HG02870 (cell line): ENCODE measurements at regions not wholly inside any gene's neighbourhood (a gene's known extent, or its start where the extent isn't known, plus 50 kb on each side); places are given as distances from the start of the nearest gene placed in this dataset.

Experiments
- ATAC-seq: cut with Tn5 transposase; IDR thresholded peaks from one replicate; pipeline ENCODE4 v1.9.1; 2021; ENCODE audit warnings: mild to moderate bottlenecking, moderate library complexity; ENCODE audit not compliant: unreplicated experiment

DNA sequence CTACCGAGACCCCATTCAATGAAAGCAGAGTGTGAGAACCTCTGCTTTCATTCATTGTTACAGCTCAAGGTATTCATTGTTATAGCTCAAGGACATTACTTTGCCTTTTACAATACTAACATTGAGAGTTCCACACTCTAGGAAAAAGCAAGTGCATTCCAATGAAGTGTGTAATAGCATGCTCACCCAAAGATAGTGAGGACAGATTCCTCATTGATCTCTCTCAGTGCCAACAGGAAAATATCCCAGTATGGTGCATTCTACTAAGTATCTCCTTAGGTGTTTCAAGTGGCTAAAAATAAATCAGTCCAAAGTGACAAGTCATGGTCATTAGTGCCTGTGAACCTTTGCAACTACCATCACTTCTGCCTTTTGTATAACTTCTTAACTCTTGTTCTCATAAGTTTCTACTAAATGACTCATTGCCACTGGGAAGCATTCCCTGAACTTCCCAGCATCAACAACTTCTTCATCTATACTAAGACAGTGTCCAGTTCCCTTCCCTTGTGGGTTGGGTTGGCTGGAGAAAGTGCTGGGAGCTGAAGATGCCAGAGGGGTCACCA lies 140.7 kb upstream of the STXBP5 start:
- no peak for ATAC-seq

- ATAC-seq = no peak
Observed at GRCh38 chr6:147065786-147066185, 138.4 kb upstream of the STXBP5 start.

GRCh38 chr6:147067184-147067583 lies 137.0 kb upstream of the STXBP5 start:
- ATAC-seq = no peak

- no peak for ATAC-seq
Observed at GRCh38 chr6:147071776-147072175, 132.4 kb upstream of the STXBP5 start.

- ATAC-seq = no peak
Observed at GRCh38 chr6:147075381-147075780, 128.8 kb upstream of the STXBP5 start.

GRCh38 chr6:147077251-147077650 lies 127.0 kb upstream of the STXBP5 start:
- no peak for ATAC-seq

DNA sequence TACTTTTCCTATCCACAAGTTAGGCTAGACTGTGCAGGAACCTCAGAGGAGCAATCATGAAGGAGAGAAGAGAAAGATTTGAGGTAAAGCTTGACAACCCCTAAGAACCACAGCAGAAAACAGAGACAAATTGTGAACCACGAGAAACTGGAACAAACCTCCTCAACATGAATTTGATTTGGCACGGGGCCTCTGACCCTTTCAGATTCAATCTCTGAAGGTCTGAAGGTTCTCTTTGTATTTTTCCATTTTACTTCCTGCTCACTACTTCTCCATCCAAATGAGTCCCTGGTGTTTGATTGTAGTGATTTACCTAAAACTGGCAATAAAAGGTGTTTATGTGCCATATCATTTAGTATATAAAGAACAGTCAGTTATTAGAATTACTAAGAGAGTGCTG lies 126.1 kb upstream of the STXBP5 start:
- no peak for ATAC-seq

DNA sequence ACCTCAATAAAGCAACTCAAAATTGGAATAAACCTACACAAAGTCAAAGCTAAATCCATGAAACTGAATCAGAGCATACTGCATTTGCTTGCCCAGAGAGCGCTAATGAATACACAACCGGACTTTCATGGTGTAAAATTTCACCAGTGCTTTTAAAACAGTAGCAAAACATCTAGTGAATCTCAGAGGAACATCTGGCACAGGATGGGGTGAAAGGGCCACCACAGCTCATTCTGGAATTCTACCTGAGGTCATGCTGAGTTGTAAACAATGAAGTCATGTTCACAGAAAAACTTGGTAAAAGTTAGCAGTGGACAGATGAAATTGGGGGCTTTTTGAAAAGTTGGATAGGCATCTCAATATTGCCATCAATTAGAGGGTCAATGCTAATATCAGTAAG lies 125.6 kb upstream of the STXBP5 start:
- ATAC-seq = no peak

GRCh38 chr6:147080225-147080624 lies 124.0 kb upstream of the STXBP5 start:
- no peak for ATAC-seq

GRCh38 chr6:147081076-147081609 lies 123.1 kb upstream of the STXBP5 start:
- ATAC-seq = no peak

DNA sequence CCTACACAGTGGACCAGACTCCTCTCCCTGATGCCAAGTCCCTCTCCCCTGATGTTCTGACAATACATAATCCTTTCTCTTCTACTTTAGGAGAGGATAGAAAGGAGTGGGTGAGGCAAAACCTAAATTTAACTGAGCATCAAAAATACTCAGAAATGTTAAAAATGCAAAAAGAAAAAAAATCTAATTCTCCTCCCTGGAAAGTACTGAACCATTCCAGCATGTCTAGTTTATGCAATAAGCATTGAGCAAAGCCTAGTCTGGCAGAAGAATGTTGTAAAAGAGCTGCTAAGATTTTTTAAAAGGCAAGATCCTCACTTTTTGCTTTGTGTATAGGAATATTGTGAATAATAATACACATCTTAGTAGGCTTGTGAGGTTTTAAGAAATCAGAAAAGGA lies 116.6 kb upstream of the STXBP5 start:
- ATAC-seq = no peak

DNA sequence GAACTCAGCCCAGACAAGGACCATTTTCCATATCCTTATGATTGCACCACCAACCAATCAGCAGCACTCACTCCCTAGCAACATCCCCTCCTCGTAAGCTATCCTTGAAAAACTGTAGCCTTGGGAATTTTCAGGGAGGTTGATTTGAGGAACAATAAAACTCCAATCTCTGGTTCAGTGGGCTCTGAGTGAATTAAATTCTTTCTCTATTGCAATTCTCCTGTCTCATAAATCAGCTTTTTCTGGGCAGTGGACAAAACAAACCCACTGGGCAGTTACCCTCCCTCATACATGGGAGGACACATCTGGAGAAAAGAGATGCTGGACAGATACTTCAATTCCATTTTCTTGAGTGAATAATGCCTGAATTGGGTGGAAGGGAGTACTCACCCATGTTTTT lies 115.4 kb upstream of the STXBP5 start:
- ATAC-seq = no peak

DNA sequence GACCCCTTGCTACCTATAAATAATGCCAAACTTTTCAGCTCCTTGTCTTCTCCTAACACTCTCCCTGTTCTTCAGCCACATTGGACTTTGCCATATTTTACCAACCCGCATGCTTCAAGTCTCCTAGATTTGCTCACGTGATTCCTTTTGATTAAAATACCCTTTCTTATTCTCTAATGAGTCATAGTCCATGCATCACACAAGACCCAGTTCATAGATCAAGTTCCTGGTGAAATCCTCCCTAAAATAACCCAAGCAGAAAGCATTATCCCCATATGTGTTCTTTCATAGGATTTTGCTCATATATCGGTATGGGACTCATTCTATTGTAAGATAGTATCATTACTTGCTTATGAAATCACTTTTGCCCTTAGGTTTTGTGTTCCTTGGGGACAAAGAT lies 108.9 kb upstream of the STXBP5 start:
- ATAC-seq = no peak

DNA sequence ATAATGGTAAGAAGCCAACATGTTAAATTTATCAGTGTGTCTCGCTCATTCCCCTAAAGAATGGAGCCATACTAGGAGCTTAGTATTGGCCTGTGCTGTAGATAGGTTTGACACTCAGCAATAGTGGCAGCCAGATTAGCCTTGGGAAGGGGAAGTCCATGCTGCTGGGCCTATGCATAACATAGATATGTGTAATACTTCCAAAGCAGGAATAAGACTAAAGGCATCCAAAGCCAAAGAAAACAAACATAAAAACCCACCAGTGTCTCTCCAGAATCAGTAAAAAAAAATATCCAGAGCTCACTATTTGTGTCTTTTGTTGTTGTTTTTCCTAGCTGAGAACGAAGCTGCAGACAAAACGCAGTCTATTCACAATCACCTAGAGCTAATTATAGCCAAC lies 104.2 kb upstream of the STXBP5 start:
- ATAC-seq = no peak

GRCh38 chr6:147103007-147103406 lies 101.2 kb upstream of the STXBP5 start:
- no peak for ATAC-seq

DNA sequence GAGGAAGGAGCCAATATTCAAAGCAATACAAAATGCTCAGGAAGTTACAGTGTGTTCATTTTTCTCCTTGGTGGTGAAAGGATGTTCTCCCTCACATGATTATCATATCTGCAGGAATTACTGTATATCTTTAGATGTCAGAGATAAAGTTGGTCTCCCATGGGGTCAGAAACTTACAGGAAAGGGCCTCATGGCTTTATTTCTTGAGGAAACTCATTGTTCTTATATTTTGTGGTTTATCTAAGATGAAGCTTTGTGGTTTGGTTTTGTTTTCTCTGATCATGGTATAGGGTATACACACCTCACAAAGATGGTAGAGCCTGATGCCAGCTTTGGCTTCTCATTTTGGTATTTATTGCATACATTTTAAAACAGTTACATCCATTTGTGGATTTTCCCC lies 100.5 kb upstream of the STXBP5 start:
- no peak for ATAC-seq

- ATAC-seq = no peak
Observed at GRCh38 chr6:147105786-147106185, 98.4 kb upstream of the STXBP5 start.

GRCh38 chr6:147106759-147107401 lies 97.3 kb upstream of the STXBP5 start:
- ATAC-seq = no peak

DNA sequence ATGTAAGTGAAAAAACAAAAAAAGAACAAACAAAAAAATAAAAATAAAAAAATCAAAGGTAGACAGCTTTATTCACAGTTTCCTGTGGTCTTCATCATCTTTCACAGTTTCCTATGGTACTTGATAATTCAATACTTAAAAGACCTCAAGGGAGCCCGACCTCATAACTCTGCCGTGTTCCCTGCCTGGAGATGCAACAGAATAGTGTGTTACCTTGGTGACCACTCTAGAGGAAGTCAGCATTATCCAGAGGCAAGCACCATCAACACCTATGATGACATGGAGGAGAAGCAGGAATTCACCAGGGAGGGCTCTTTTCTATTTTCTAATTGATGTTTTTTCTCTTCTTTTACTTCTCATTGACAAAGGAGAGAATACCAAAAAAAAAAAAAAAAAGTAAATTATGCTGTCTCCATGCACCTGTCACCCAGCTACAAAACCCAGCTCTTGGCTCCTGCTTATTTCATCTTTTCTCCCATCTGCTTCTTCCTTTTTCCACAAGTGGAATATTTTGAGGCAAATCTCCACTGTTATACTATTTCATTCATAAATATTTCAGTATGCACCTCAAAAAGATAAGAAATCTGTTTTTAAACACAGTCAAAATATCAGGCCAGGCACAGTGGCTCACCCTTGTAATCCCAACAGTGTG lies 95.8 kb upstream of the STXBP5 start:
- no peak for ATAC-seq

DNA sequence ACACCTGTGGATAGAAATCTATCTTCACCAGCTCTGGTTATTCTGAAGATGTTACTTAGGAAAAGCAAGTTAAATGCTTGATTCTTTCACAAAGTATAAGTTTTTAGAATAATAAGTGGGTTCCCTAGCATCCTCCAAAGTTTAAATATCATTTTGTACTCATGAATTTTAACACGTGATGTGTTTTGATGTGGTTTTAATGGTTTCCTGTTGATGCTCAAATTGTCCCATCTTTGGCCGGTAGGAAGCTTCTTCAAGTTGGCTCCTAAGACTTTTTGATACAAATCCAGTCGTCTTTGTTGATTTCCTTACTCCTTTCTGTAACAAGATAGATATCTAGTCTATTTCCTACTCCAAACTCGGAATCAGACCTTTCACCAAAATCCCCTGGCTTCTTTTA lies 94.5 kb upstream of the STXBP5 start:
- no peak for ATAC-seq

GRCh38 chr6:147116056-147116455 lies 88.2 kb upstream of the STXBP5 start:
- no peak for ATAC-seq

DNA sequence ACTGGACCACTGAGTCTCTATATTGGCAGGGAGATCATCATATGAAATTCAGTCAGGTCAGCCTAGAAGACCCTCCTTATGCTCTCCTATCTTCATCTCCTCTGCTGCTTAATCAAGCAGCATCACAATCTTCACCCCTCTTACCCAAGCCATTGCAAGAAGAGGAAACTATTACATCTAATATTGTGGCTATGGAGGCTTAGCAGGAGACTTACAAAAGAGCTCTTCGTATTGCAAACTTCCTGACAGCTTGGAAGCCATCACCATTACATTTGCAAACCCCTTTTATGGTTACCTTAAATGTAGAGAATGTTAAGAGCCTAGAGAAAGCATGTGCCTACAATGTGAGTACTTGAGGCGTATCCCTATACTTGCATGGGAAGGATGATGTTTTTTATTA lies 87.2 kb upstream of the STXBP5 start:
- ATAC-seq = no peak
